HG02852 (cell line): ENCODE measurements at regions not wholly inside any gene's neighbourhood (a gene's known extent, or its start where the extent isn't known, plus 50 kb on each side); places are given as distances from the start of the nearest gene placed in this dataset.

Source experiments
- ATAC-seq: cut with Tn5 transposase; IDR thresholded peaks from one replicate; pipeline ENCODE4 v1.9.1; 2021; ENCODE audit warnings: mild to moderate bottlenecking, moderate library complexity; ENCODE audit not compliant: unreplicated experiment

GRCh38 chr20:7606941-7607340 lies 333.3 kb downstream of the HAO1 start:
- no peak for ATAC-seq

- ATAC-seq = no peak
Observed at GRCh38 chr20:7608250-7608649, 332.0 kb downstream of the HAO1 start.

DNA sequence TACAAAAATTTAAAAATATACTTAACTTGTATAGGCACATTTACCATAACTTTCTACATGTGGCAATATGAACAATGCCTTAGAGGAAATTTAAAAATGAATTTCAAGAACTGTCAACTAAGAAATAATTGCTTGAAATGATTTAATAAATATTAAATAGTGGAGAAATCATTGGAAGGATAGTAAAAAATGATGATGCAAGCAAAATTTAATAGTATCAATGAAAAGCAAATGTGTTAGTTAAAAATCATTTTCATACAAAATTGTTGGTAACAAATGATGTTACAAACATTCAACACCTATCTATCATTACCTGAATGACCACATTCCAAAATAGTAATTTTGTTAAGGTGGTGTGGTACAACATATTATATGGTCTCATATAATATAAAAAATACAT lies 331.0 kb downstream of the HAO1 start:
- no peak for ATAC-seq

DNA sequence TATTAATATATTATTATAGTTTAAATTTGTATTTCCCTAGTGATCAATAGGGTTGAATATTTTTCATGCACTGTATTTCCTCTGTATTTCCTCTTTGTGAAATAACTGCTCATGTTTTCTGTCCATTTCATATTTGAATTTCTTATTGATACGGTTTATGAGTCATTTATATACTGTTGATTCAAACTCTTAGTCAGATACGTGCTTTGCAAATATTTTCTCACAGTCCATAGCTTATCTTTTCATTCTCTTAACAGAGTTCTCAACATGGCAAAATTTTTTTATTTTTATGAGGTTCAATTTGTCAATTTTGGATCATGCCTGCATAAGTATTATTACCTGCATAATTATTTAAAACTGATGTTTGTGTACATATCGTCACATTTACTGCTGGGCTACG lies 329.6 kb downstream of the HAO1 start:
- ATAC-seq = no peak

DNA sequence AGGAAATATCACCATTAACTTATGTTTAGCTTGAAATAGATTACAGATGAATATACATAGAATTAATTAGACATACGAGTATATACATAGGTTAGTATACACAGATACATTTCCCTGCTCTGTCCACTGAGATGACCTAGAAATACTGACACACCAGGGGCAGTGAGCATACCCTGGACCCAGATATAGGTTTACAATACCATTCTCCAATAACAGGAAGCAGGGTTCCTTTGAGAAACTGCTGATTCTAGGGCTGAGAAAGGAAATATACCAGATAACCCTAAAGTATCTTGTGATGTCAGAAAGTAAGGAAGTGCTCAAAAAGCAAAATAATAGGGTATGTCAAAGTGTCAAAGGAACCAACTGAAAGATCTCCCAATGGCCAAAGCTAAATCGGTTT lies 322.5 kb downstream of the HAO1 start:
- ATAC-seq = no peak

- no peak for ATAC-seq
Observed at GRCh38 chr20:7622399-7622961, 317.8 kb downstream of the HAO1 start.

GRCh38 chr20:7624886-7625285 lies 315.4 kb downstream of the HAO1 start:
- no peak for ATAC-seq

DNA sequence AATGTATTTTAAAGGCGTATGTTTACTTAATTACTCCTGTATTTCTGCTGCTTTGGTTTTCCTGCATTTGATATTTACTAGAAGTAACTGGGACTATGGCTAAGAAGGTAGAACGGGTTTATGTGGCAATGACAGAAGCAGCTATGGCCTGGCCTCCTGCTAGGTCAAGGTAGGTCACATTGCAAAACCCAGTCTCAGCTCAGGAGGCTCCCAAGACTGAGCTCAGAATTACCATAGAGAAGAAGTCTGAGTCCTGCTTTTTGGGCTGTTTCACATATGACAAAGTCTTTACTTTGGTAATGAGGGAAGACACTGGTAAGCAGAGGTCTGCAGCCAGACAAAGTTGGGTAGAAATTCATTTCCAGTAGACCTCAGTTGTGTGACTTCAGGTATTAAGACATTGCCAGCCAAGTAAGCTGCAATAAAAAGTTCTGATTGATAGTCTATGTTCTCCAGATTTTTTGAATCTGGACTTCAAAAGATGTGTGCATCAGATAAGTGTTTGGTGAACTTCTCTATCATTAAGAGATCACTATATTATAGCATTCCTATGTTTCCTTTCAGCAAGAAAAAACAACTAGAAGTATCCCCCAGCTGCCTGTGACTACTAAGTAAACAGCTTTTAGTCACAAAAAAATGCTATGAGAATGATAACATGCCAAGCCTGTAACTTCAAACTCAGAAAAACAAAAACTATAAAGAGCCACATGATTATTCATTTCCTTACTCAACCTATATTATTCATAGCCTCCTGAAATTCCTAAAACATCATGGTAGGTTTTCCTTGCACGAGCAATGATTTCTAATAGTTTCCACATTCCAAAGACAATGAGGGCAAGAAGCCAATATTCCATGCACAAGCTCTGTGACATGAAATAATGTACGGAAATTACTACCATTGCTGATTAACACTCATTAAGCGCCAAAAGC lies 312.3 kb downstream of the HAO1 start:
- no peak for ATAC-seq

GRCh38 chr20:7629880-7630279 lies 310.4 kb downstream of the HAO1 start:
- ATAC-seq = no peak

- no peak for ATAC-seq
Observed at GRCh38 chr20:7637184-7637583, 303.1 kb downstream of the HAO1 start.

GRCh38 chr20:7650086-7650879 lies 290.0 kb downstream of the HAO1 start:
- ATAC-seq = no peak

DNA sequence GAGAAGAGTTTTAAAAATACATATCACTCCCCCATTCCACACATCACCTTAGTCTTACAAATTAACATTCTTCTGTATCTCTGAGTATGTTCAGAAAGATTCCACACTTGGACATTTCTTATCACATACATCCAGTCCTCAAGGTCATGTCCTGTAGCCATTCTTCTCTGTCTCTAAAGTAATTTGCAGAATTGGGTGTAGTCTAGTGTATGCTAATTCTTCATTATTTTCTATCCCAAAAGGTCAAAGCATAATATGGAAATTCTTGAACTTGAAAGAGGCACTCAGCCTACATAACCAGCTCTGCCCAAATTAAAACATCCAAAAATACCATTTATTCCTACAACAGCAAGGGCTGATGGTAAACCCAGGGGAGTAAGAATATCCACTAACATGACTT lies 286.0 kb downstream of the HAO1 start:
- no peak for ATAC-seq

GRCh38 chr20:7656687-7657467 lies 283.4 kb downstream of the HAO1 start:
- no peak for ATAC-seq

GRCh38 chr20:7657569-7657968 lies 282.7 kb downstream of the HAO1 start:
- no peak for ATAC-seq

DNA sequence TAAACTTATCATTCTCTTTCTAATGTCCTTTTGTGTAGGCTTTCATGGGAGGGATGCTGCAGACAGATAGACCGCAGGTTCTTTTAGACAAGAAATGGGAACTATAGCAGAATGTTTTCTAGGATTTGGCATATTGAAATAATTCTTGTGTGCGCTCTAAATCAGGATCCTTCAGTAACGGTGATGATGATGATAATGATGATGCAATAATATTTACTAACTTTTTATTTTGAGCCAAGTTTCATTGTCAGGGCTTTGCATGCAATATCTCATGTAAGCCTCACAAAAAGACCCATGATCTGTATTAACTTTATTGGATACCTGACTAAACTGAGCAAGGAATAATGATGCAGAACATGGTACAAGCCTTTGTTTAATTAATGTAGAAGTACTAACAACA lies 280.1 kb downstream of the HAO1 start:
- ATAC-seq = no peak

DNA sequence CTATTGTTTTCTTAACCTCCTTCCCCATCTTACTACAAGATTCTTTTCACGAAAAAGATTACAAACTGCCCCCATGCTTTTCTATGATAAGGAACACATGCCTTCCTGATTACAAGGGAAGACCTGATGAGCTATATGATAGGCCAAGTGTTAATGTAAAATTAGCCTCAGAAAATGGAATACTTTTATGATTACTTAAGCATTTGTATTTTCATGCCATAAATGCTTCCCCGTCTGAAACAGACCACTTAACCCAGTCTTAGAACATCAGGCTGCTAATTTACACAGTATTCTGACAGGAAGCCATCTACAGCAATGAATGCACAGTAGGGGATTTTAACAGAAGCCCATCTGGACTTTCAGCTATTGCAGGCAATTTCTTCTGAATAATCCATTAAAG lies 274.9 kb downstream of the HAO1 start:
- ATAC-seq = no peak

- ATAC-seq = no peak
Observed at GRCh38 chr20:7667194-7667593, 273.1 kb downstream of the HAO1 start.

DNA sequence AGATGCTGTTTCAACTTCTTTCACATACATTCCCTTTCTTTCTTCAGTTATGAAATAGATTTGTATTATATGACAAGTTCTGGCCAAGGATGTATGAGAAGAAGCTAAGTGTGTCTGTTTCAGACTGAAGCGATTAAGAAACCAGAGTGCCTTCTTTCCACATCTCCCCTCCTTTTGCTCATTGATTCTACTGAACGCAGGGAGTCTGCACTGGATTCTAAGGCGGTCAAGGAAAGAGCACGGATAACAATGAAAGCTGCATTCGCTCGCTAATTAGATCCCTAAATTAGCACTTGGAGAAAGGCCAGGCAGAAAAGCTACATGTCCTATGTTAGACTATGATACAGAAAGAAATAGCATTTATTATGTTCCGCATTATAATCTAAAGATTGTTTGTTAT lies 267.7 kb downstream of the HAO1 start:
- no peak for ATAC-seq

DNA sequence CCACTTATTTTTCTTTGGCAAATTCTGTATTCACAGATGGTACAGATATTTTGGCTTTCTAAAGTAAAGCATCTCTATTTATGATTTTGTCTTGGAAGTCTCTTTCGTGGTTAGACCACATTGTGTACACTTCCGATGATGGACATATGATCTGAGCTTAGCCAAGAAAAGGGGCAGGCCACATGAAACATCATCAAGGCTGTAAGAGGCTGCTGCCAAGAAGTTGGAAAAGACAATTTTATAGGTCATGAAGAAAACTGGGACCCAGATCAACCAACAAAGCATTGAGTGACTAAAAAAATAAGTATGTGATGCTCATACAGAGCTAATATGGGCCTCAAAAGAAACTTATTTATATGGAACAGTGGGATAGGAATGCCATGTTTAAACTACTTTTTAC lies 266.4 kb downstream of the HAO1 start:
- ATAC-seq = no peak

DNA sequence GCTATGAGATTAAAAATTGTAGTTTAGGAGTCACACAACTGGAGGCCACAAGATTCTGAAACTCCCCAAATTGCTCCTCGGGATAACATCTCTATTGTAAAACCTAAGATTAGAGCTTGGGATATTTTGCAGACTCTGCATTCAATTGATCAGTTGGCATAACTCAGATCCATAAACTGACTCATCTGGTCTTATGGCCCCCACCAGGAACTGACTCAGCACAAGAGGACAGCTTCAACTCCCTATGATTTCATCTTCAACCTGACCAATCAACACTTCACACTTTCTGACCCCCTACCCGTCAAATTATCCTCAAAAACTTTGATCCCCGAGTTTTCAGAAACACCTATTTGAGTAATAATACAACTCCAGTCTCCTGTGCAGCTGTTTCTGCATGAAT lies 257.3 kb downstream of the HAO1 start:
- no peak for ATAC-seq

GRCh38 chr20:7687065-7687464 lies 253.2 kb downstream of the HAO1 start:
- ATAC-seq = no peak
